WTC11 (cell line): ENCODE measurements at regions not wholly inside any gene's neighbourhood (a gene's known extent, or its start where the extent isn't known, plus 50 kb on each side); places are given as distances from the start of the nearest gene placed in this dataset.

Source experiments
- ATAC-seq: fragments of 200-7000 bp; cut with Tn5 transposase; 2 replicates; pipeline ENCODE4 v1.10.0; 2021; ENCODE audit warnings: mild to moderate bottlenecking, moderate library complexity
- CTCF ChIA-PET: fragments of 300-600 bp; sonication (Branson Sonifier 250); formaldehyde crosslinking; loops from one replicate; lab custom pipeline; 2021; ENCODE audit warnings: antibody characterized with exemption; lab: Charles Lee
- POLR2A ChIA-PET: fragments of 350-600 bp; sonication (Branson Sonifier 250); formaldehyde crosslinking; loops from one replicate; lab custom pipeline; 2021; ENCODE audit warnings: antibody characterized with exemption; lab: Charles Lee
- DNase-seq: peaks from one replicate; pipeline ENCODE4 v3.0.0; 2021; ENCODE audit warnings: low spot score
- H3K27ac Mint-ChIP-seq: 2 replicates; pipeline ENCODE4 v1.8.0; 2021; ENCODE audit warnings: mixed read lengths
- H3K27me3 Mint-ChIP-seq: 2 replicates; pipeline ENCODE4 v1.8.0; 2021; ENCODE audit warnings: low read depth, mild to moderate bottlenecking, moderate library complexity, mixed read lengths
- H3K36me3 Mint-ChIP-seq: 2 replicates; pipeline ENCODE4 v1.8.0; 2021; ENCODE audit warnings: mixed read lengths
- H3K4me1 Mint-ChIP-seq: 2 replicates; pipeline ENCODE4 v1.8.0; 2022; ENCODE audit warnings: mixed read lengths
- H3K4me3 Mint-ChIP-seq: 2 replicates; pipeline ENCODE4 v1.8.0; 2021; ENCODE audit warnings: mild to moderate bottlenecking, moderate library complexity, mixed read lengths
- H3K9me3 Mint-ChIP-seq: 2 replicates; pipeline ENCODE4 v1.8.0; 2021; ENCODE audit warnings: mixed read lengths
- AFF4 ChIP-seq: sonication (generic); formaldehyde crosslinking; IDR thresholded peaks from 2 replicates; pipeline ENCODE4 v1.8.1; 2023; ENCODE audit warnings: mild to moderate bottlenecking, missing genetic modification reagents, borderline replicate concordance
- CREM ChIP-seq: sonication (generic); formaldehyde crosslinking; IDR thresholded peaks from 2 replicates; pipeline ENCODE4 v1.8.1; 2022; ENCODE audit warnings: mild to moderate bottlenecking, missing genetic modification reagents, moderate library complexity
- ELF4 ChIP-seq: sonication (generic); formaldehyde crosslinking; IDR thresholded peaks from 2 replicates; pipeline ENCODE4 v1.8.1; 2022; ENCODE audit warnings: low read depth, mild to moderate bottlenecking, moderate library complexity, missing genetic modification reagents
- ERG ChIP-seq: fragments of 250-450 bp; sonication (Bioruptor Pico); IDR thresholded peaks from 2 replicates; pipeline ENCODE4 v1.8.0; 2021; ENCODE audit warnings: mild to moderate bottlenecking
- ESRRA ChIP-seq: sonication (generic); formaldehyde crosslinking; IDR thresholded peaks from 2 replicates; pipeline ENCODE4 v1.8.1; 2022; ENCODE audit warnings: mild to moderate bottlenecking, missing genetic modification reagents, borderline replicate concordance
- FOXK1 ChIP-seq: sonication (generic); formaldehyde crosslinking; IDR thresholded peaks from 2 replicates; pipeline ENCODE4 v1.8.0; 2022; ENCODE audit warnings: mild to moderate bottlenecking, moderate library complexity, missing genetic modification reagents
- GRHL2 ChIP-seq: fragments of 250-450 bp; sonication (Bioruptor Pico); IDR thresholded peaks from 2 replicates; pipeline ENCODE4 v1.8.0; 2022; ENCODE audit warnings: mild to moderate bottlenecking, moderate library complexity; ENCODE audit not compliant: insufficient replicate concordance, severe bottlenecking
- GTF2I ChIP-seq: fragments of 250-450 bp; sonication (Bioruptor Pico); conservative IDR thresholded peaks from 2 replicates; pipeline ENCODE4 v1.4.0; 2021; ENCODE audit warnings: mild to moderate bottlenecking
- JAZF1 ChIP-seq: fragments of 250-450 bp; sonication (Bioruptor Pico); IDR thresholded peaks from 2 replicates; pipeline ENCODE4 v1.9.0; 2021; ENCODE audit warnings: moderate library complexity, mild to moderate bottlenecking, inconsistent platforms
- MYBL2 ChIP-seq: sonication (generic); formaldehyde crosslinking; IDR thresholded peaks from 2 replicates; pipeline ENCODE4 v1.8.1; 2023; ENCODE audit warnings: mild to moderate bottlenecking, moderate library complexity, missing genetic modification reagents
- NFE2L1 ChIP-seq: sonication (generic); formaldehyde crosslinking; IDR thresholded peaks from 2 replicates; pipeline ENCODE4 v1.8.1; 2023; ENCODE audit warnings: missing genetic modification reagents
- OVOL2 ChIP-seq: fragments of 250-450 bp; sonication (Bioruptor Pico); IDR thresholded peaks from 2 replicates; pipeline ENCODE4 v1.9.0; 2021; ENCODE audit warnings: mild to moderate bottlenecking, borderline replicate concordance
- PRDM15 ChIP-seq: sonication (generic); formaldehyde crosslinking; IDR thresholded peaks from 2 replicates; pipeline ENCODE4 v1.8.0; 2022; ENCODE audit warnings: missing genetic modification reagents
- SP1 ChIP-seq: sonication (generic); formaldehyde crosslinking; conservative IDR thresholded peaks from 2 replicates; pipeline ENCODE4 v1.8.1; 2022; ENCODE audit warnings: missing genetic modification reagents
- ZNF121 ChIP-seq: sonication (generic); formaldehyde crosslinking; IDR thresholded peaks from 2 replicates; pipeline ENCODE4 v1.8.0; 2023; ENCODE audit warnings: missing genetic modification reagents
- TF ChIP-seq, protein P1 (sequence below): sonication (generic); formaldehyde crosslinking; IDR thresholded peaks from 2 replicates; pipeline ENCODE4 v1.8.1; 2022; ENCODE audit warnings: mild to moderate bottlenecking, moderate library complexity, missing genetic modification reagents
- TF ChIP-seq, protein P2 (sequence below): sonication (generic); formaldehyde crosslinking; IDR thresholded peaks from 2 replicates; pipeline ENCODE4 v1.8.1; 2022; ENCODE audit warnings: missing genetic modification reagents, borderline replicate concordance
- TF ChIP-seq, protein P3 (sequence below): sonication (generic); formaldehyde crosslinking; IDR thresholded peaks from 2 replicates; pipeline ENCODE4 v1.8.1; 2023; ENCODE audit warnings: mild to moderate bottlenecking, missing genetic modification reagents, moderate library complexity

DNA sequence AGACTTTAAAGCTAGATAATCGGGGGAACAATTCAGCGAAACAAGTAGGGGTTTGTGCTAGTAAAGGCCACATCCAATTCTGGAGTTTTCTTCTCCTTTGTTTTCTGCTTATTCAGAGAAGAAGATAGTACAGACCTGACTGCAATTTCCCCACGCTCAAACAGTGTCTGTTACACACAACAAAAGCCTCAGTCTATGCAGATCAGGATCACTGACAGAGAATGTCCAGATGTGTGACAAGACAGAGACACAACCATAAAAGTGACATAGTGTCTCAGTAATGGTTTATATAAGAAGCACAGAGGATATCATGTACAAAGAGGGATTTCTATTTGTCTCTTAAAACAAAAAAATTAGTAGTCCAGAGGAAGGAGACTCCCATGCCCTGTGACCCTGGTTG lies 70.7 kb upstream of the GTF3A start:
- Mint-ChIP-seq H3K4me1 (peaks cover 30% of the 10 kb centered on the region), H3K27me3 (no peaks in the 10 kb centered on the region; the same call in 1 of the 2 replicates), H3K27ac (no peak overlapping the region), H3K9me3 (peaks cover 10% of the 10 kb centered on the region), H3K36me3 (peaks cover 4% of the 10 kb centered on the region), H3K4me3 (no peak overlapping the region)
- POLR2A ChIA-PET = no interaction called here
- TF ChIP-seq NFE2L1 (CRISPR knock-in tag) (no peak), ERG (no peak), FOXK1 (CRISPR knock-in tag) (no peak), OVOL2 (no peak), ZNF121 (CRISPR knock-in tag) (no peak), ELF4 (CRISPR knock-in tag) (no peak), GRHL2 (CRISPR knock-in tag) (no peak), CREM (no peak), PRDM15 (CRISPR knock-in tag) (no peak), ESRRA (no peak), JAZF1 (no peak)
- TF ChIP-seq, protein P1, sequence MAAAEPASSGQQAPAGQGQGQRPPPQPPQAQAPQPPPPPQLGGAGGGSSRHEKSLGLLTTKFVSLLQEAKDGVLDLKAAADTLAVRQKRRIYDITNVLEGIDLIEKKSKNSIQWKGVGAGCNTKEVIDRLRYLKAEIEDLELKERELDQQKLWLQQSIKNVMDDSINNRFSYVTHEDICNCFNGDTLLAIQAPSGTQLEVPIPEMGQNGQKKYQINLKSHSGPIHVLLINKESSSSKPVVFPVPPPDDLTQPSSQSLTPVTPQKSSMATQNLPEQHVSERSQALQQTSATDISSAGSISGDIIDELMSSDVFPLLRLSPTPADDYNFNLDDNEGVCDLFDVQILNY (CRISPR knock-in tag) = no peak
- CTCF ChIA-PET = interaction anchor here (1.2 to 2.7 kb wide), 4 partner anchors 8 to 368 kb away, joined by 5 to 19 read pairs (median 7); no protein-coding TSS in a partner anchor
- ATAC-seq = no peak
- DNase-seq = no peak

DNA sequence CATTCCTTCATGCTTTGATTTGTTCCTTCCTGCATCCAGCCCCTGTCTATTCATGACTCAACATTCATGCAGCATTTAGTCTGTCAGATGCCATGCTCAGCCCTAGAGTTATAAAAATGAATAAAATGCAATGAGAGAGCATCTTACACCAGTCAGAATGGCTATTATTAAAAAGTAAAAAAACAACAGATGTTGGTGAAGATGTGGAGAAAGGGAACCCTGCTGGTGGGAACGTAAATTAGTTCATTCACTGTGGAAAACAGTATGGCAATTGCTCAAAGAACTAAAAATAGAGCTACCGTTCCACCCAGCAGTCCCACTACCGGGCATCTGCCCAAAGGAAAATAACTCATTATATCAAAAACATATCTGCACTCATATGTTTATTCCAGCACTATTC lies 70.0 kb upstream of the GTF3A start:
- Mint-ChIP-seq H3K27ac (no peak overlapping the region), H3K4me1 (peaks cover 35% of the 10 kb centered on the region), H3K27me3 (no peaks in the 10 kb centered on the region; the same call in 1 of the 2 replicates), H3K36me3 (peaks cover 4% of the 10 kb centered on the region), H3K4me3 (no peak overlapping the region), H3K9me3 (peaks cover 10% of the 10 kb centered on the region)
- POLR2A ChIA-PET = no interaction called here
- TF ChIP-seq, protein P2, sequence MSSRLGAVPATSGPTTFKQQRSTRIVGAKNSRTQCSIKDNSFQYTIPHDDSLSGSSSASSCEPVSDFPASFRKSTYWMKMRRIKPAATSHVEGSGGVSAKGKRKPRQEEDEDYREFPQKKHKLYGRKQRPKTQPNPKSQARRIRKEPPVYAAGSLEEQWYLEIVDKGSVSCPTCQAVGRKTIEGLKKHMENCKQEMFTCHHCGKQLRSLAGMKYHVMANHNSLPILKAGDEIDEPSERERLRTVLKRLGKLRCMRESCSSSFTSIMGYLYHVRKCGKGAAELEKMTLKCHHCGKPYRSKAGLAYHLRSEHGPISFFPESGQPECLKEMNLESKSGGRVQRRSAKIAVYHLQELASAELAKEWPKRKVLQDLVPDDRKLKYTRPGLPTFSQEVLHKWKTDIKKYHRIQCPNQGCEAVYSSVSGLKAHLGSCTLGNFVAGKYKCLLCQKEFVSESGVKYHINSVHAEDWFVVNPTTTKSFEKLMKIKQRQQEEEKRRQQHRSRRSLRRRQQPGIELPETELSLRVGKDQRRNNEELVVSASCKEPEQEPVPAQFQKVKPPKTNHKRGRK (CRISPR knock-in tag) = no peak
- TF ChIP-seq, protein P3, sequence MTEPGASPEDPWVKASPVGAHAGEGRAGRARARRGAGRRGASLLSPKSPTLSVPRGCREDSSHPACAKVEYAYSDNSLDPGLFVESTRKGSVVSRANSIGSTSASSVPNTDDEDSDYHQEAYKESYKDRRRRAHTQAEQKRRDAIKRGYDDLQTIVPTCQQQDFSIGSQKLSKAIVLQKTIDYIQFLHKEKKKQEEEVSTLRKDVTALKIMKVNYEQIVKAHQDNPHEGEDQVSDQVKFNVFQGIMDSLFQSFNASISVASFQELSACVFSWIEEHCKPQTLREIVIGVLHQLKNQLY (CRISPR knock-in tag) = no peak
- TF ChIP-seq MYBL2 (CRISPR knock-in tag) (no peak), AFF4 (CRISPR knock-in tag) (no peak), GTF2I (CRISPR knock-in tag) (no peak), SP1 (CRISPR knock-in tag) (no peak)
- CTCF ChIA-PET = interaction anchor here (2.0 to 2.7 kb wide), 3 partner anchors 15 to 408 kb away, joined by 6 to 19 read pairs (median 17); no protein-coding TSS in a partner anchor
- DNase-seq = no peak
- ATAC-seq = no peak
